HCT116 (cell line): ENCODE measurements at regions not wholly inside any gene's neighbourhood (a gene's known extent, or its start where the extent isn't known, plus 50 kb on each side); places are given as distances from the start of the nearest gene placed in this dataset.

ENCODE experiments used
- ATAC-seq: fragments of 200-7000 bp; cut with Tn5 transposase; 2 replicates; pipeline ENCODE4 v1.9.1; 2020; ENCODE audit warnings: mild to moderate bottlenecking, moderate library complexity
- BruUV-seq: library from RNA; stranded (reverse); fragments of 400-500 nt; replicated peaks from 2 replicates; lab custom pipeline; 2021; lab: Mats Ljungman, UMichigan
- CTCF ChIA-PET: fragments of 300-600 bp; sonication (Branson Sonifier 250); formaldehyde crosslinking; loops from one replicate; lab custom pipeline; 2021; ENCODE audit warnings: antibody characterized with exemption; lab: Charles Lee
- POLR2A ChIA-PET: fragments of 300-600, 350-600 bp; sonication (Branson Sonifier 250); formaldehyde crosslinking; loops from one replicate; lab custom pipeline; 2021; ENCODE audit warnings: antibody characterized with exemption; lab: Charles Lee
- RAD21 ChIA-PET, 2 experiments: fragments of 300-600 bp; sonication (Branson Sonifier 250); formaldehyde crosslinking; loops; one replicate each; lab custom pipeline; 2023; ENCODE audit warnings: low total read pairs in 2 of 2; ENCODE audit not compliant: uncharacterized antibody in 2 of 2, unreplicated experiment in 2 of 2, low non-redundant PET in 1 of 2; lab: Charles Lee
- DNase-seq: peaks from one replicate; pipeline ENCODE4 v3.0.0-alpha.2; 2010; ENCODE audit warnings: low read depth, low spot score
- H2AFZ ChIP-seq: fragments of 200-600 bp; shearing (Covaris generic), sonication (generic); 2 replicates; pipeline ENCODE4 v1.6.1; 2017; ENCODE audit warnings: low read depth, mixed run types, mixed read lengths, antibody characterized with exemption, low read length; ENCODE audit not compliant: poor library complexity, severe bottlenecking
- H3K27ac ChIP-seq: 2 replicates; pipeline ENCODE4 v1.5.1; 2012; ENCODE audit warnings: low read depth, low read length
- H3K27me3 ChIP-seq: fragments of 200-600 bp; sonication (generic); 2 replicates; pipeline ENCODE4 v1.6.1; 2016; ENCODE audit warnings: mixed run types, low read length, mixed read lengths; ENCODE audit not compliant: insufficient read depth
- H3K36me3 ChIP-seq, 2 experiments: fragments of 200-500 bp in 1 of 2; fragments of 200-600 bp in 1 of 2; sonication (Bioruptor generic) in 1 of 2; sonication (generic) in 1 of 2; 2 replicates each; pipeline versions ENCODE4 v1.5.1 to v1.6.1; 2014 to 2016; ENCODE audit warnings: low read length in 2 of 2, inconsistent platforms in 1 of 2, mixed read lengths in 1 of 2, mixed run types in 1 of 2; ENCODE audit not compliant: insufficient read depth in 2 of 2, control insufficient read depth in 1 of 2
- H3K4me1 ChIP-seq, 2 experiments: fragments of 200-600 bp in 1 of 2; sonication (generic) in 1 of 2; 2 replicates each; pipeline versions ENCODE4 v1.5.1 to v1.6.1; 2012 to 2017; ENCODE audit warnings: low read length in 2 of 2, inconsistent platforms in 1 of 2, mild to moderate bottlenecking in 1 of 2, mixed read lengths in 1 of 2, mixed run types in 1 of 2, moderate library complexity in 1 of 2; ENCODE audit not compliant: insufficient read depth in 2 of 2, control insufficient read depth in 1 of 2
- H3K4me2 ChIP-seq: fragments of 200-600 bp; sonication (generic); 2 replicates; pipeline ENCODE4 v1.6.1; 2017; ENCODE audit warnings: mixed run types, low read length, mixed read lengths
- H3K4me3 ChIP-seq, 2 experiments: fragments of 200-600 bp in 1 of 2; sonication (generic) in 1 of 2; replicated peaks in 1 of 2; 2 replicates each; pipeline ENCODE4 v1.5.1; 2011 to 2016; ENCODE audit warnings: low read length in 2 of 2, control low read depth in 1 of 2, low read depth in 1 of 2, mild to moderate bottlenecking in 1 of 2, mixed read lengths in 1 of 2, mixed run types in 1 of 2
- H3K79me2 ChIP-seq: fragments of 200-600 bp; sonication (generic); 2 replicates; pipeline ENCODE4 v1.6.1; 2017; ENCODE audit warnings: mild to moderate bottlenecking, mixed run types, low read length, moderate library complexity, mixed read lengths; ENCODE audit not compliant: insufficient read depth
- H3K9ac ChIP-seq: fragments of 200-600 bp; sonication (generic); 2 replicates; pipeline ENCODE4 v1.6.1; 2016; ENCODE audit warnings: low read length, mixed read lengths
- H3K9me2 ChIP-seq: fragments of 200-600 bp; sonication (generic), shearing (Covaris generic); 2 replicates; pipeline ENCODE4 v1.6.1; 2017; ENCODE audit warnings: mixed run types, mild to moderate bottlenecking, moderate library complexity; ENCODE audit not compliant: insufficient read depth
- H3K9me3 ChIP-seq, 2 experiments: fragments of 200-500 bp in 1 of 2; fragments of 200-600 bp in 1 of 2; sonication (Bioruptor generic) in 1 of 2; sonication (generic) in 1 of 2; 2 replicates each; pipeline ENCODE4 v1.6.1; 2014 to 2017; ENCODE audit warnings: low read length in 2 of 2, mixed read lengths in 2 of 2, inconsistent platforms in 1 of 2, low read depth in 1 of 2, mild to moderate bottlenecking in 1 of 2, mixed run types in 1 of 2, moderate library complexity in 1 of 2; ENCODE audit not compliant: control insufficient read depth in 1 of 2, insufficient read depth in 1 of 2
- H4K20me1 ChIP-seq: fragments of 200-600 bp; sonication (generic), shearing (Covaris generic); 2 replicates; pipeline ENCODE4 v1.6.1; 2017; ENCODE audit warnings: mixed run types, mild to moderate bottlenecking, moderate library complexity; ENCODE audit not compliant: insufficient read depth
- CBX3 ChIP-seq: IDR thresholded peaks from 2 replicates; pipeline ENCODE4 v1.6.1; 2012; ENCODE audit warnings: low read depth
- CEBPB ChIP-seq: IDR thresholded peaks from 2 replicates; pipeline ENCODE4 v1.6.1; 2012; ENCODE audit warnings: low read depth
- ELF1 ChIP-seq: IDR thresholded peaks from 2 replicates; pipeline ENCODE4 v1.6.1; 2012; ENCODE audit warnings: low read depth, borderline replicate concordance
- EZH2 ChIP-seq: fragments of 200-600 bp; sonication (generic); IDR thresholded peaks from 2 replicates; pipeline ENCODE4 v1.6.1; 2017; ENCODE audit warnings: antibody characterized with exemption, mixed run types
- EZH2phosphoT487 ChIP-seq: fragments of 200-600 bp; IDR thresholded peaks from 2 replicates; pipeline ENCODE4 v1.6.1; 2018; ENCODE audit warnings: antibody characterized with exemption, borderline replicate concordance
- FOSL1 ChIP-seq: IDR thresholded peaks from 2 replicates; pipeline ENCODE4 v1.6.1; 2012; ENCODE audit warnings: low read depth
- JUND ChIP-seq: IDR thresholded peaks from 2 replicates; pipeline ENCODE4 v1.6.1; 2012
- POLR2AphosphoS5 ChIP-seq: IDR thresholded peaks from 2 replicates; pipeline ENCODE4 v1.6.1; 2011; ENCODE audit warnings: mild to moderate bottlenecking, low read depth, low read length, moderate library complexity
- RAD21 ChIP-seq: IDR thresholded peaks from 2 replicates; pipeline ENCODE4 v1.6.1; 2012; ENCODE audit warnings: low read depth, mild to moderate bottlenecking
- SIN3A ChIP-seq: IDR thresholded peaks from 2 replicates; pipeline ENCODE4 v1.6.1; 2012; ENCODE audit warnings: low read depth
- TCF7L2 ChIP-seq: IDR thresholded peaks from 2 replicates; pipeline ENCODE4 v1.7.0; 2011; ENCODE audit warnings: borderline replicate concordance, inconsistent platforms; ENCODE audit not compliant: insufficient read depth, insufficient read length; ENCODE audit errors: extremely low read depth
- YY1 ChIP-seq: IDR thresholded peaks from 2 replicates; pipeline ENCODE4 v1.6.1; 2011; ENCODE audit warnings: low read length, low read depth, moderate library complexity, mild to moderate bottlenecking; ENCODE audit not compliant: insufficient replicate concordance; ENCODE audit errors: extremely low read depth
- ZFX ChIP-seq: fragments of 450-650 bp; IDR thresholded peaks from 2 replicates; pipeline ENCODE4 v1.6.1; 2017
- intact Hi-C: fragments of 100-400 bp; cut with micrococcal nuclease; formaldehyde crosslinking; loops from 2 replicates; pipeline ENCODE4 v1.10.0; 2022
- TF ChIP-seq, protein P1 (sequence below), 3 experiments: fragments of 200-600 bp in 1 of 3; sonication (generic) in 1 of 3; IDR thresholded peaks in 2 of 3; conservative IDR thresholded peaks in 1 of 3; 2 replicates each; pipeline ENCODE4 v1.5.1; 2012 to 2017; ENCODE audit warnings: low read depth in 2 of 3, low read length in 2 of 3, antibody characterized with exemption in 1 of 3, borderline replicate concordance in 1 of 3, control low read depth in 1 of 3, mild to moderate bottlenecking in 1 of 3, mixed read lengths in 1 of 3, mixed run types in 1 of 3, moderate library complexity in 1 of 3; ENCODE audit not compliant: insufficient read depth in 1 of 3
- TF ChIP-seq, protein P2 (sequence below): IDR thresholded peaks from 2 replicates; pipeline ENCODE4 v1.6.1; 2012
- TF ChIP-seq, protein P3 (sequence below): IDR thresholded peaks from 2 replicates; pipeline ENCODE4 v1.6.1; 2011; ENCODE audit warnings: mild to moderate bottlenecking, low read length, moderate library complexity; ENCODE audit not compliant: insufficient replicate concordance; ENCODE audit errors: extremely low read depth
- TF ChIP-seq, protein P4 (sequence below): IDR thresholded peaks from 2 replicates; pipeline ENCODE4 v1.6.1; 2012; ENCODE audit warnings: low read depth
- TF ChIP-seq, protein P5 (sequence below): IDR thresholded peaks from 2 replicates; pipeline ENCODE4 v1.6.1; 2012

DNA sequence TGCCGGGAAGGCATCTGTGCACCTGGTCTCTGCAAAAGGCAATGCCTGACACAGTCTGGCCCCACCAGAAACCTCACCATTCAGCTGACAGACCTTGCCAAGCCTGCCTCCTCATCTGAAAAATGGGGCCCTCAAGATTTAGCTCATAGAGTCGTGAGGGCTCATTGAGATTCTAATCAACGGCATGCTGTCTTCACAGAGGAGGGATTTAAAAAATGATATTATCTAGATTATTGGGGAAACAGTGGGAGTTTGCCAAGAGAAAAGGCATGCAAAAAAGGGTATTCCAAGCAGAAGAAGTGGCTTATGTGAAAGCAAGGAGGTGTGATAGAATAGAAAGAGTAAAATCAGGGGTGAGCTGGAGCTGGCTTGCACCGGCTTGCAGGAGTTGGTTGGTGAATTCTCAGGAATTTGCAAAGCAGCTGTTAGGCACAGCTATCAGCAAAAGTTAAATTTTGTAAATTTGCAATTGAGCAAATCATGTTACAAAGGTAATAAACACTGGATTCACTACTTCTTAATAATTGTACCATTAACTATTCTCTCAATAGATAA lies 91.7 kb upstream of the WNT4 start:
- Histone ChIP-seq H4K20me1 (no peaks in the 10 kb centered on the region), H3K4me2 (no peak overlapping the region), H3K9me2 (no peaks in the 10 kb centered on the region), H3K79me2 (no peaks in the 10 kb centered on the region), H2AFZ (no peak overlapping the region), H3K27ac (no peak overlapping the region), H3K4me1 (peaks cover 0 to 9% of the 10 kb centered on the region in 2 experiments; a peak in 1 of 4 replicates), H3K4me3 (no peak overlapping the region), H3K27me3 (0 out of 2 replicates have a peak, but pooled peaks cover 3% of the 10 kb centered on the region), H3K9ac (no peak overlapping the region), H3K36me3 (no peaks in the 10 kb centered on the region), H3K9me3 (no peaks in the 10 kb centered on the region)
- no TSS peak for BruUV-seq
- DNase-seq (no peak), ATAC-seq (no peak)
- intact Hi-C loops, result no loop called here
- no peak for TF ChIP-seq SIN3A
- TF ChIP-seq ELF1, result no peak
- TF ChIP-seq, protein P1, sequence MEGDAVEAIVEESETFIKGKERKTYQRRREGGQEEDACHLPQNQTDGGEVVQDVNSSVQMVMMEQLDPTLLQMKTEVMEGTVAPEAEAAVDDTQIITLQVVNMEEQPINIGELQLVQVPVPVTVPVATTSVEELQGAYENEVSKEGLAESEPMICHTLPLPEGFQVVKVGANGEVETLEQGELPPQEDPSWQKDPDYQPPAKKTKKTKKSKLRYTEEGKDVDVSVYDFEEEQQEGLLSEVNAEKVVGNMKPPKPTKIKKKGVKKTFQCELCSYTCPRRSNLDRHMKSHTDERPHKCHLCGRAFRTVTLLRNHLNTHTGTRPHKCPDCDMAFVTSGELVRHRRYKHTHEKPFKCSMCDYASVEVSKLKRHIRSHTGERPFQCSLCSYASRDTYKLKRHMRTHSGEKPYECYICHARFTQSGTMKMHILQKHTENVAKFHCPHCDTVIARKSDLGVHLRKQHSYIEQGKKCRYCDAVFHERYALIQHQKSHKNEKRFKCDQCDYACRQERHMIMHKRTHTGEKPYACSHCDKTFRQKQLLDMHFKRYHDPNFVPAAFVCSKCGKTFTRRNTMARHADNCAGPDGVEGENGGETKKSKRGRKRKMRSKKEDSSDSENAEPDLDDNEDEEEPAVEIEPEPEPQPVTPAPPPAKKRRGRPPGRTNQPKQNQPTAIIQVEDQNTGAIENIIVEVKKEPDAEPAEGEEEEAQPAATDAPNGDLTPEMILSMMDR (IDR thresholded peaks at IDR 0.05 in 2 of 3, conservative IDR thresholded peaks at IDR 0.05 in 1 of 3; ENCODE audit: borderline replicate concordance in 1 of 3, insufficient read depth in 1 of 3, low read depth in 2 of 3, low read length in 2 of 3), result no peak
- TF ChIP-seq, protein P2, sequence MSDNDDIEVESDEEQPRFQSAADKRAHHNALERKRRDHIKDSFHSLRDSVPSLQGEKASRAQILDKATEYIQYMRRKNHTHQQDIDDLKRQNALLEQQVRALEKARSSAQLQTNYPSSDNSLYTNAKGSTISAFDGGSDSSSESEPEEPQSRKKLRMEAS, result no peak
- TF ChIP-seq TCF7L2, result no peak
- TF ChIP-seq EZH2phosphoT487, result no peak
- TF ChIP-seq, protein P3, sequence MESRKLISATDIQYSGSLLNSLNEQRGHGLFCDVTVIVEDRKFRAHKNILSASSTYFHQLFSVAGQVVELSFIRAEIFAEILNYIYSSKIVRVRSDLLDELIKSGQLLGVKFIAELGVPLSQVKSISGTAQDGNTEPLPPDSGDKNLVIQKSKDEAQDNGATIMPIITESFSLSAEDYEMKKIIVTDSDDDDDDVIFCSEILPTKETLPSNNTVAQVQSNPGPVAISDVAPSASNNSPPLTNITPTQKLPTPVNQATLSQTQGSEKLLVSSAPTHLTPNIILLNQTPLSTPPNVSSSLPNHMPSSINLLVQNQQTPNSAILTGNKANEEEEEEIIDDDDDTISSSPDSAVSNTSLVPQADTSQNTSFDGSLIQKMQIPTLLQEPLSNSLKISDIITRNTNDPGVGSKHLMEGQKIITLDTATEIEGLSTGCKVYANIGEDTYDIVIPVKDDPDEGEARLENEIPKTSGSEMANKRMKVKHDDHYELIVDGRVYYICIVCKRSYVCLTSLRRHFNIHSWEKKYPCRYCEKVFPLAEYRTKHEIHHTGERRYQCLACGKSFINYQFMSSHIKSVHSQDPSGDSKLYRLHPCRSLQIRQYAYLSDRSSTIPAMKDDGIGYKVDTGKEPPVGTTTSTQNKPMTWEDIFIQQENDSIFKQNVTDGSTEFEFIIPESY, result no peak
- no peak for TF ChIP-seq ZFX
- TF ChIP-seq, protein P4, sequence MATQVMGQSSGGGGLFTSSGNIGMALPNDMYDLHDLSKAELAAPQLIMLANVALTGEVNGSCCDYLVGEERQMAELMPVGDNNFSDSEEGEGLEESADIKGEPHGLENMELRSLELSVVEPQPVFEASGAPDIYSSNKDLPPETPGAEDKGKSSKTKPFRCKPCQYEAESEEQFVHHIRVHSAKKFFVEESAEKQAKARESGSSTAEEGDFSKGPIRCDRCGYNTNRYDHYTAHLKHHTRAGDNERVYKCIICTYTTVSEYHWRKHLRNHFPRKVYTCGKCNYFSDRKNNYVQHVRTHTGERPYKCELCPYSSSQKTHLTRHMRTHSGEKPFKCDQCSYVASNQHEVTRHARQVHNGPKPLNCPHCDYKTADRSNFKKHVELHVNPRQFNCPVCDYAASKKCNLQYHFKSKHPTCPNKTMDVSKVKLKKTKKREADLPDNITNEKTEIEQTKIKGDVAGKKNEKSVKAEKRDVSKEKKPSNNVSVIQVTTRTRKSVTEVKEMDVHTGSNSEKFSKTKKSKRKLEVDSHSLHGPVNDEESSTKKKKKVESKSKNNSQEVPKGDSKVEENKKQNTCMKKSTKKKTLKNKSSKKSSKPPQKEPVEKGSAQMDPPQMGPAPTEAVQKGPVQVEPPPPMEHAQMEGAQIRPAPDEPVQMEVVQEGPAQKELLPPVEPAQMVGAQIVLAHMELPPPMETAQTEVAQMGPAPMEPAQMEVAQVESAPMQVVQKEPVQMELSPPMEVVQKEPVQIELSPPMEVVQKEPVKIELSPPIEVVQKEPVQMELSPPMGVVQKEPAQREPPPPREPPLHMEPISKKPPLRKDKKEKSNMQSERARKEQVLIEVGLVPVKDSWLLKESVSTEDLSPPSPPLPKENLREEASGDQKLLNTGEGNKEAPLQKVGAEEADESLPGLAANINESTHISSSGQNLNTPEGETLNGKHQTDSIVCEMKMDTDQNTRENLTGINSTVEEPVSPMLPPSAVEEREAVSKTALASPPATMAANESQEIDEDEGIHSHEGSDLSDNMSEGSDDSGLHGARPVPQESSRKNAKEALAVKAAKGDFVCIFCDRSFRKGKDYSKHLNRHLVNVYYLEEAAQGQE, result no peak
- TF ChIP-seq FOSL1, result no peak
- no peak for TF ChIP-seq RAD21
- no peak for TF ChIP-seq CEBPB
- TF ChIP-seq, protein P5, sequence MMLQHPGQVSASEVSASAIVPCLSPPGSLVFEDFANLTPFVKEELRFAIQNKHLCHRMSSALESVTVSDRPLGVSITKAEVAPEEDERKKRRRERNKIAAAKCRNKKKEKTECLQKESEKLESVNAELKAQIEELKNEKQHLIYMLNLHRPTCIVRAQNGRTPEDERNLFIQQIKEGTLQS, result no peak
- no peak for TF ChIP-seq CBX3
- TF ChIP-seq POLR2AphosphoS5, result no peak
- no peak for TF ChIP-seq YY1
- TF ChIP-seq JUND, result no peak
- no peak for TF ChIP-seq EZH2
- CTCF ChIA-PET, result no interaction called here
- RAD21 ChIA-PET, result no interaction called here
- POLR2A ChIA-PET, result no interaction called here
